GM19193 (cell line): ENCODE measurements at regions not wholly inside any gene's neighbourhood (a gene's known extent, or its start where the extent isn't known, plus 50 kb on each side); places are given as distances from the start of the nearest gene placed in this dataset.

Experiments
- POLR2A ChIP-seq: IDR thresholded peaks from 4 replicates; pipeline ENCODE4 v1.6.1; 2011; ENCODE audit not compliant: insufficient read depth, insufficient read length; ENCODE audit errors: extremely low read depth

DNA sequence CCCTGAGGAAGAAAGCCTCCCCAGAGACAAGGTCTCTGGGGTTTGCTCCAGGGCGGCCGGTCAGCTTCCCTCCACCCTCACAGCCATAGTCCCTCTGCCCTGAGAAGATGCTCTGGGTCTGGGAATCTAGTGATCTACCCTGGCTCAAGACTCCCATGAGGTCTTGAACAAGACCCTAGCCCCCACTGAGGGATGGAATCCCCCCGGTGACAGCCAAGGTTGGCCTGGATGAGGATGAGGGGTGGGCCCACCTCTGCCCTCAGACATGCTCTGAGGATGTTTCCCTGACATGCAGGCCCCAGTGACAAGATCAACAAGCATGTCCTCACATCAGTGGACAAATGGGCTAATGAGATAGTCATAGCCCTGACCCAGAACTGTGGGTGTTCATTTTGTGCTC, 138.6 kb downstream of the C5orf15 start:
- no peak for TF ChIP-seq POLR2A

DNA sequence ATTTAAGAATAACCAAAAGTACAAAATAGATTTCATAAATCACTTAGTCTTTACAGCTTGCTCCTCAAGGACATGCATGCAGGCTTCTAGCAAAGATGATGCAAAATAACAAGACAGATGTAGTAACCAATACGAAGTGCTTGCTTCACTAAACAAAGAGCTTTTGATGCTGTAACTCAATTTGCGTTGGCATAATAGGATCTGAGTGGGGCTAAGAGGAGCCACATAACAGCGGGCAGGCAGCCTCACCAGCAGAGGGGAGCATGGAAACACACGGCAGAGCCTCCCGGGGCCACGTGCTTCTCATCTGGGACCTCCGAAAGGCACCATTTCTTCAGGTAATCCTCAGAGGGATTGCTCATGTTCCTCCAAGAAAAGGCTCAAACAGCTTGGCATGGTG, 139.7 kb downstream of the C5orf15 start:
- TF ChIP-seq POLR2A = no peak

DNA sequence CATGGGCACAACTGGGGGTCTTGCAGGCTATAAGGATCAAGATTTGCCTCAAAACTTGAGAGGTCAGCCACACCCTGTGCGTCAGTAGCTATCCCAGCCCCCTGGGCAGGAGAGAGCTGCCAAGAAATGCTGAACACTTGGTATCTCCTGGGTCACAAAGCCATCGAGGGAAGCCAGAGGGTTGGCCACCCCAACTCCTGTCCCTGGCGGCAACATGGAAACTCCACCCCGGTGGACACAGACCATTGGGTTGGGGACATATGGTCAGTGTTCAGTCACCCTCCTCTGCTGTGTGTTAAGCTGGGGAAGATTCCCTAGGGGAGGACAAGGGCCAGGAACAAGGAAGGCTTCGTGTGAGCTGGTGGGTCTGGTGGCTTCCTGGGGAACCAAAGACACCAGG, 140.6 kb downstream of the C5orf15 start:
- no peak for TF ChIP-seq POLR2A

DNA sequence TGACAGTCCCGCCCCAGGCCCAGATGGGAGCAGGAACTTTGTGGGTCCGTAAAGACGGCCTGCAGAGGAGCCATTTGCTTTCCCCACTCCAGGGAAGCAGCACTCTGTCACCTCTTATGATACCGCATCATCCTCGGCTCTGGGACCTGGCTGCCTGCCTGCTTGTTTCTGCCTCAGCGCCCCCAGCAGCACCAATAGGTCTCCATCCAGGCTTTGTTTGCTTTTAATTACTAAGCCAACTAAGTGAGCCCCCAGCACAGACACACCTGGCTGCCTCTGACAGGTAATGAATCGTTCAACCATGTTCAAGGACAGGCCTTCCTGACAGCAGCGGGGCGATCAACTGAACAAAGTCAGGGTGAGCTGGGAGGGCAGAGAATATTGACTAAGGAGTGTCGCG, 141.4 kb downstream of the C5orf15 start:
- TF ChIP-seq POLR2A = no peak

DNA sequence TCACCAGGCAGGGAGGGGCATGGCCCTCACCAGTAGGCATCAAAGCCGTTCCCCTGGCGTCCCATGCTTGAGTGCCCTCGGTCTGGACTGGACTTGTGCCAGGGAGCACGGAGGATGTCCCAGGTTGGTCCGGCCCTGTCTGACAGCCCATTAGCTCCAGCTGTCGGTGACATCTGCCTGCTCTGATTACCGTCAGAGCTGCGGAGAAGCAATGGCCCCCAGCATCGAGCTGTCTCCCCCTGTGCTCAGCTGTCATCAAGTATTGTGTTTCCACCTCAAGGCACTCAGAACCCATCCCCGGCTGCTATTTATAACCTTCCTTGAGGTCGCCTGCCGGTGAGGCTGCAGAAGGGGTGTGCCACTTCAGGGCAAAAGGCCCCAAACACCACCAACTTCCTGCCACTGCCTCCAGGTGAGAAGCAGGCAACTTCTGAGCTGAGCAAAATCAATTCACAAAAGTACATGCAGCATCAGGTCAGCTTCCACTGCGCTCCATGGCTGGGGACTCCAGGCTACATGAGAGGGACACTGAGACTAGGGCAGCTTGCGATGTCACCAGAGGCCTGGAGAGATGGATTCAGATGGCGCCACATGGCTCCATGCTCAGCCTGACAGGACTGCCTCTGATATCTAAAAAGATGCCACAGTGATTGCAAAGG, 142.7 kb downstream of the C5orf15 start:
- TF ChIP-seq POLR2A = peak; percentile 39

DNA sequence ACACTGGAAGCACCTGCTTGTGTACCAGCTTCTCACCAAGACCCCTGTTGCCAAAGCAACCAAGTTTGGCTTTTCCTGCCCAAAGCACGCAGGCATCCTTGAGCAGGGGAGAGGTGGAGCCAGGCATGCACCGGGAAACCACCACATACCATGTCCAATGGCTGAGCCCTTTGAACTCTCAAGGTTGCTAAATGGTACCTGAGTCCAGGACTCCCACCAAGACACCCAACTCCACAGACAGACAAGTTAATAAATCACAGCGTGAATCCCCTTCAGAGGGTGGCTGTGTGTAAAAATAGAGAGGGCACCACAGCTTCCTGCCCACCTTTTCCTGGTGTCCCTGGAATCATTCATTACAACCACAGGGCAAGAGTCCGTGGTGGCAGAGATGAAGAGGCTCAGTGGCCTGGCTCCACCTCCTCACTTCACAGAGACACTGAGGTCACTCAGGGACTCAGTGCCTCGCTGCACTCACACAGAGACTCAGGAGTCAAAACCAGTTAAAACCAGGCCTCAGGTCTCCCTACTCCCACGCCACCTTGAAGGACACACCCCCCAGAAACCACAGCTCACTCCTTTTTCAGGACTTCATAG, 143.7 kb downstream of the C5orf15 start:
- TF ChIP-seq POLR2A = peak; percentile 55

DNA sequence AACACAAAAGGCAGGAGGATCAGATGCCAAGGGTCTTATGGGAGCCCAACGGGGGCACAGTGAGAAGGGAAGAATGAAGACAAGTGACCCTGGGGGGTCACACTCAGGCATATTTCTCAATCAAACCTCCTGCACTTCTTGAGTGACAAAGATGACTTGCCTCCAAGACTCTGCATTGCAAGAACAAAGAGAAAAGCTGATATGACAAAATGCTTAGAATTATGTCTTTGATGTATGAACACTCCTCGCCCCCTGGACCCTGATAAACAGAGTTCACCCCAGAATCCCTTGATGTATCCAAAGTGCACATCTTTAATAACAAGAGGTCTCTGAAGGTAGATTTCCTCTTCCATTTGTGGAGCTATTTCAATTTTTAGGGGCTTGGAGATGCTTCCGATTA, 146.5 kb downstream of the C5orf15 start:
- TF ChIP-seq POLR2A = no peak

DNA sequence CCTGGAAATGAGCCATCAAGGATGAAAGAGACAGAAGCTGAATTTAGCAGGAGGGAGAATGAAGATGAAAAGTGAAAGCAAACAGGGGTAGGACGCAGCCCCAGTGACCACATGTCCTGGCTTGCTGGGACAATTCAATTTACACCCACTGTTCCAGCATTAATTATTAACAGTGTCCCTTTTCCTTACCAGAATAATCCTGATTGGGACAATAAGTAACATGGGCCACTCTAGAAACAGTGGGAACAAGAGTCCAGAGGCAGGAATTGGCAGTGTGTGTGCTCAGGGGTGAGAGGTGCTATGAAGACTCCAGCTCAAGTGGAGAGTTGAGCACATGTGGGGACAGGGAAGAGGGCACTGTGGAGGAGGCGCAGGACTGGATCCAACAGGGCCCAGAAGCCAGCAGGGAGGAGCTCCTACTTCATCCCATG, 147.1 kb downstream of the C5orf15 start:
- no peak for TF ChIP-seq POLR2A

DNA sequence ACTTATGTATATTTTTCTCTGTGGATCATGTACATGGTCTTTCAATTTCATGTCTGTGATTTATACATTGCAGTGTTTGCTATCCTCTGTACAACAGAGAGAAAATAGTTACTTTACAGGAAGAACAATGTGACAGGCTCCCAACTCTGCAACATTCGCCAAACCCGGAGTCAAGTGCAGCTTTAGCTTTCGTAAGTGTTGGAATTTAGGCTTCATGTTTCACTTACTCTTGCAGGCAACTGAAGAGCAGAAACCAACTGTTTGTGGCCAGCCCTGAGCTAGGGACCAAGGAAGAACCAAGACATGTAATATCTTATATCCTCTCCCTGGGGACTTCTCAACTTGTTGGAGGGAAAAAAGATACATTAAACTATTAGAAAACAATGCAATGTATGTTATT, 147.9 kb downstream of the C5orf15 start:
- TF ChIP-seq POLR2A = no peak

DNA sequence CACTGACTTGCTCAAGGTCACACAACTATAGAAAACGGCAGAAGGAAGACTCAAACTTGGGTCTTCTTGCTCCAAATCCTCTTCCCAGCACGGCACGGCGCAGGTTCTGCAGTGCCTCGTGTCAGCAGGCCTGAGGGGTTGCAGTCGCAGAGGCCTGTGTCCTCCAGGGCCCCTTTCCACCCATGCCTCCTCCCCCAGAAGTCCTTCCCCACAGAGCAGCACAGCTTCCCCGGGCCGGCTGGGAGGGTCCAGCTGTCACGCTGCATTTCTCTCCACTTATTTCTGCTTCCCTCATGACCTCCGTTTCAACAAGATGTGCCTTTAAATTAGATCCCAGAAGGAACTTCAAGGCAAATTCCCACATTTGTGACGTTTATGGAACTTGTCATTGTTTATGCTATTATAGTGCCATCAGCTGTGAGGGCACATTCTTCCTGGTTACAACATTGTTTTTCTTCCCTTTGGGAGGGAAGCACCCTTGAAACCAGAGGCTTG, 148.4 kb downstream of the C5orf15 start:
- TF ChIP-seq POLR2A = no peak

DNA sequence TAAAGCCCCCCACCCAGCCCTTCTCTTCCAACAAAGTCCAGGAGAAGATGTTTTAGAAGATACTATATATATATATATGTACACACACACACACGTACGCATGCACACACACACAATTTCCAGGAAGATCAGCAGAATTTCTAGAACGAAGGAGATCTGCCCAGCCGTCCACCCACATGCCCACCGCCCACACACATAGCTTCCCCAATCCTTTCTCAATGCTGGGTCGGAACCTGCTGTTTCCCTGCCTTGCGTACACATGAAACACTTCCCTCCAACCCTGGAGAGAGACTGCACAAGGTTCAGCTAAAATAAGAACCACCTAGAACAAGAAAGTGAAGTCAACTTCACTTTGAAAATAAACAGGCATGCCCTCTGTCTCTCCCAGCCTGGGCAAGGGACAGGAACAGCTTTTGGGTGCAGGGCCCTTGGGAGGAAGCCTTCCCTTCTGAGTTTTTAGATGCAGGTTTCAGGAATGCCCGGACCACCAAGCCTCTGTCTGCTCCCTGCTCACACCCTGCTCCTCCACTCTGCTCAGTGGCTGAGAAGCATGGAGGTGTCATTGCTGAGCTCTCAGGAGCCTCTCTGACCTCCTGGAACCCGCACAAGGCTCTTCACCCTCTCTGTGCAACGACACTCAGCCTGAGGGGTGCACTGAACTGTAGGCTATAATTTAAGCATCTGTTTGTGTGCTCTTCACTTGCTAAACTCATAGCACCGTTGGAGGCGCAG, 149.4 kb downstream of the C5orf15 start:
- TF ChIP-seq POLR2A = no peak

DNA sequence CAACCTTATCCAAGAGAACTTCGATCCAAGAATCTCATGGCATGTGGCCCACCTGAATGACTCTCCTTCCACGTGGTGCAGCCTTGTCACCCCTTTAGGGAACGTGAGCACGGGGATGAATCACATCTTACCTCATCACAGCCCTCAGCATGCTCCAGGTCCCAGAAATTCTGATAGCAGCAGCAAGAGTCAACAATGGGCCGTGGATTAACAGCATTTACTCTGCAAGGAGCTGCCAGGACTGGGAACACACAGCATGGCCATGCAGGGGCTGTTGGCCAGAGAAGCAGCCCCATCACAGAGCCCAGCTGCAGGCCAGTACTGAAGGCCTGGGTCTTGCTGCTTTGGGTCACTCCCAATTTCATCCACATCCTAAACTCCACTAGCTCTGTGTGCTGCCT, 150.4 kb downstream of the C5orf15 start:
- no peak for TF ChIP-seq POLR2A

DNA sequence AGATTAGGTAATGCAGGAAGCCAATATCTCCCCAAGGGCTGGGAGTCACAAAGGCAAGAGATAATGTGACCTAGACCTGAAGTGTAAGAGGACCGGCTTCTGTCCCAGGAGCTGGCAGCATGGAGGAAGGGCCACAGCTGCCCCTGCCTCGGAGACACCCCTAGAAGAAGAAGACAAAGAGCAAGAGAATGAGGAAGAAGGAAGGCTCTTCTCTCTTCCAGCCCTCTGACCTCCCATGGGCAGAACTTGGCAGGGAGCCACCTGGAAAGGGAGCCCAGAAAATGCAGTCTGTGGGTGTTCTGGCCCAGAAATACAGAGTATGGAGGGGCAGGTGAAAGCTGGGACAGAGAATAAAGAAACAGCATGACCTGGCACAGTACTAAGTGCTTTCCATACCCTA, 151.0 kb downstream of the C5orf15 start:
- TF ChIP-seq POLR2A = no peak

DNA sequence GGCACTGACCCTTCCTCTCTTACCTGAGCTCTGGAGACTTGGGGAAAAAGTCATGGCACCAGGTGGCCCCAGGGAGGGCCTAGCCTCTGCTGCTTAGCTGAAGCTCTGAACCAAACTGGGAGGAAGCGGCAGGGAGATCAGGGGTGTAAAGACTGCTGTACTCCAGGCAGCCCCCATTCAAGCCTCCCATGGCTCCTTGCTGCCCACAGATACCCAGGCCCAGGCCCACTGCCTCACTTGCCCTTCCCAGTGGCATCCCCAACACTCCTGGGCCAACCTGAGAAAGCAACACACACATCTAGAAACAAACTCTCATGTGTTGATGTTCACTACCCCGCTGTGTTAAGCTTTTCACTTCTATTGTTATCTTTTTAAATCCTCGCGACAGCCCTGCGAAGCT, 151.6 kb downstream of the C5orf15 start:
- TF ChIP-seq POLR2A = no peak

DNA sequence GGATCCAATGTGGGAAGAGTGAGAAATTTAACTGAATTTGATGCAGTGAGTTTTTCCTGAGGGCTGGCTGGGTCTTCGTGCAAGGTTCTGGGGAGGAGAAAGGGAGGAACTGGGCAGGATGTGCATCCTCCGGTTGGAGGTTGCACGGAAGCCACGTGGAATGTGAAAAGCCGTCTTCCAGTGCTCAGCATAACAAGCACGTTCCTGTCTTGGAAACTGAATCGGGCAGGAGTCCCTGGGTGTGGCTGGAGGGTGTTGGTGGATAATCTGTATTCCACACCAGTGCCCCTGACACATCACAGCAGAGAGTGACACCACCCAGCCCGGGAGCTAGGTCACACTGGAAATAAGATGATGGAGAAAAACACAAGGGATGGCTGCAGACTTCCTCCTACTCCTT, 154.3 kb downstream of the C5orf15 start:
- TF ChIP-seq POLR2A = no peak

DNA sequence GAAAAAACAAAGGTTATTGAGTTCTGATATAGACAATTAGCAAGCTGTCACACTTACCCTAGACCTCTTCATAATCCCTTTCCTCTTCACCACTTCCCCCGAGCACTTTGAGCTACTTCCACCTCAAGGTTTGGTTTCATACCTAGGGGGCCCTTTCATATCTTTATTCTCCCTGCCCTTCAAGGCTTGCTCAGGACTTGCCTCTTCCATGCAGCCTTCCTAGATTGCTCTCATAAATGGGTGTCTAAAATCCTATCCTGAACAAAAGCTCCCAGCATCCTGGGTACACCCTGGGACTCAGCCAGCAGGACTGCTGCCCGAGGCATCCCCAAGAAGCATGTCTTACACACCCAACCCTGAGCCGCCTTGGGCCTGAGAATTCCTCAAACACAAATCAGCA, 157.3 kb downstream of the C5orf15 start:
- no peak for TF ChIP-seq POLR2A
